Astrocyte of the cerebellum (primary cell): ENCODE measurements at regions not wholly inside any gene's neighbourhood (a gene's known extent, or its start where the extent isn't known, plus 50 kb on each side); places are given as distances from the start of the nearest gene placed in this dataset.

ENCODE experiments used
- DNase-seq: peaks from one replicate; pipeline ENCODE4 v3.0.0-alpha.2; 2011; ENCODE audit warnings: low read depth
- H3K4me3 ChIP-seq: 2 replicates; pipeline ENCODE4 v1.5.1; 2011; ENCODE audit warnings: mild to moderate bottlenecking, low read depth, low read length, moderate library complexity
- in situ Hi-C: cut with HindIII; loops from 2 replicates; pipeline ENCODE4 v1.10.0; 2017; ENCODE audit warnings: low sequenced_read_pairs
- TF ChIP-seq, protein P1 (sequence below): IDR thresholded peaks from 2 replicates; pipeline ENCODE4 v1.5.1; 2012; ENCODE audit warnings: low read length, low read depth, moderate library complexity, mild to moderate bottlenecking; ENCODE audit errors: missing control alignments

DNA sequence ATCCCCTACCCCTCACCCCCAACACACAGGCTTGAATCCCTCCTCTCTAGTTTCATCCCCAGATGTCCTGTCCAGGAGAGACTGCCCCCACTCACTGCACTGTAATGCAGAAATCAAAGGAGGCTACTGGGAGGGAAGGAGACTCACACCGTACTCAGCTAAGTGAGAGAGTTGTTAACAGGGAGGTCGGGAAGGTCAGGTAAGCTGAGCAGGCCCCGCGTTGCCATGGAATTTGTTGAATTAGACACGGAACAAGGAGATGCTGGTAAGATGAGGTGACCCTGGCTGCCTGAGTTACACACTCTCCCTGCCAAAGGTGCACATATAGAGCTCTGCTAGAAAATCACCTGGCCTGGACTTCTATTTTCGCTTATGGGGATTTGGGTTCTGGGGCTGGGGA, 197.9 kb downstream of the NXPE2 start:
- in situ Hi-C loops = no loop called here
- no peak overlapping the region for H3K4me3 ChIP-seq
- TF ChIP-seq, protein P1, sequence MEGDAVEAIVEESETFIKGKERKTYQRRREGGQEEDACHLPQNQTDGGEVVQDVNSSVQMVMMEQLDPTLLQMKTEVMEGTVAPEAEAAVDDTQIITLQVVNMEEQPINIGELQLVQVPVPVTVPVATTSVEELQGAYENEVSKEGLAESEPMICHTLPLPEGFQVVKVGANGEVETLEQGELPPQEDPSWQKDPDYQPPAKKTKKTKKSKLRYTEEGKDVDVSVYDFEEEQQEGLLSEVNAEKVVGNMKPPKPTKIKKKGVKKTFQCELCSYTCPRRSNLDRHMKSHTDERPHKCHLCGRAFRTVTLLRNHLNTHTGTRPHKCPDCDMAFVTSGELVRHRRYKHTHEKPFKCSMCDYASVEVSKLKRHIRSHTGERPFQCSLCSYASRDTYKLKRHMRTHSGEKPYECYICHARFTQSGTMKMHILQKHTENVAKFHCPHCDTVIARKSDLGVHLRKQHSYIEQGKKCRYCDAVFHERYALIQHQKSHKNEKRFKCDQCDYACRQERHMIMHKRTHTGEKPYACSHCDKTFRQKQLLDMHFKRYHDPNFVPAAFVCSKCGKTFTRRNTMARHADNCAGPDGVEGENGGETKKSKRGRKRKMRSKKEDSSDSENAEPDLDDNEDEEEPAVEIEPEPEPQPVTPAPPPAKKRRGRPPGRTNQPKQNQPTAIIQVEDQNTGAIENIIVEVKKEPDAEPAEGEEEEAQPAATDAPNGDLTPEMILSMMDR = no peak
- no peak for DNase-seq

DNA sequence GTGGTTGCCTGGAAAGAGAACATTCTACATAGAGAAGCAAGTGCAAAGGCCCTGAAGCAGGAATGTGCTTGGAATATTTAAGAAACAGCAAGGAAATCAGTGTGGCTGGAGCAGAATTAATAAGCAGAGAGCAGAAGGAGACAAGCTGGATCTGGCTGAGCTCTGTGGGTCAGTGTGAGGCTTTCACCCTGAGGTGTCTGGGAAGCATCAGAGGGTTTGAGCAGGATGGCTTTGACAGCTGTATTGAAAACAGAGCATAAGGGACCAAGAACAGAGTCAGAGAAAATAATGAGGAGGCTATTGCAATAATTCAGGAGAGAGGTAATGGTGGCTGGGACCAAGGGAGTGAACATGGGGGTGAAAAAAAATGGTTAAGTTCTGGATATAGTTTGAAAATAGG, 199.6 kb downstream of the NXPE2 start:
- TF ChIP-seq, protein P1 = no peak
- no peak for DNase-seq
- no peak overlapping the region for H3K4me3 ChIP-seq
- in situ Hi-C loops = no loop called here

DNA sequence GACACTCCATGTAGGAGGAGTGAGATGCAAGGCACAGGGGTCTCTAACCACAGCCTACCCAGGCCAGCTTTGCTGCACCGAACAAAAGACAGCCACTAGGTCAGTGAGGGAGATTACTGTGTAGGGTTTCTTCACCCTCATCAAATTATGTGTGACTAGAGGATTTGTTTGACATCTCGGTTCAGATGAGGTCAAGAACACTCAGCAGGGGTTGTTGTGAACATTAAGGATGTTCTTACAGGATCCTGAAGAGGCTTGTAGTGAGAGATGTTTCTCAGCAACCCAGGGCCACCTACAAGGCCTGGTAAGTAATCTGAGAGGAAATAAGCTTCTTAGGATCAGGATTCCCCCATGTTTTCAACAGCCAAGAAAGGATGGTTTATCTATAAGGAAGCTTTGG, 202.1 kb downstream of the NXPE2 start:
- H3K4me3 ChIP-seq = no peak overlapping the region
- TF ChIP-seq, protein P1 = no peak
- in situ Hi-C loops = no loop called here
- no peak for DNase-seq

DNA sequence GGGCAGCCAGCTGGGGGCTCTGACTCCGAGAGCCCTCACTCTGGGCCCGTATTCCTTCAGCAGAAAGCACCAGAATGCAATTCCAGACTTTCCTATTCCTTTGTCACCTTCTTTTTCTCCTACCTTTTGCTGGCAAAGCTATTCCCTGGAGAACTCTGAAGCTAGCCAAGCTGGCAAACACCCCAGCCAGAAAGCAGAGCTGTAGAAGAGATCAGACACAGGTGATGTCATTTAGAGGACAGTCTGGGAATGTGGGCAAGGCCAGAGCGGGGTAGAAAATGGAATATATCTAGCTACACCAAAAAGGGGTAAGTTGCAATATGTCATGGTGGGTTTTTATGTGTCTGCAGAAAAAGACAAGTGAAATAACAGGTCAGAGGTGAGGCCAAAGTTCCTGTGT, 205.1 kb downstream of the NXPE2 start:
- H3K4me3 ChIP-seq = no peak overlapping the region
- in situ Hi-C loops = no loop called here
- no peak for DNase-seq
- TF ChIP-seq, protein P1 = no peak

DNA sequence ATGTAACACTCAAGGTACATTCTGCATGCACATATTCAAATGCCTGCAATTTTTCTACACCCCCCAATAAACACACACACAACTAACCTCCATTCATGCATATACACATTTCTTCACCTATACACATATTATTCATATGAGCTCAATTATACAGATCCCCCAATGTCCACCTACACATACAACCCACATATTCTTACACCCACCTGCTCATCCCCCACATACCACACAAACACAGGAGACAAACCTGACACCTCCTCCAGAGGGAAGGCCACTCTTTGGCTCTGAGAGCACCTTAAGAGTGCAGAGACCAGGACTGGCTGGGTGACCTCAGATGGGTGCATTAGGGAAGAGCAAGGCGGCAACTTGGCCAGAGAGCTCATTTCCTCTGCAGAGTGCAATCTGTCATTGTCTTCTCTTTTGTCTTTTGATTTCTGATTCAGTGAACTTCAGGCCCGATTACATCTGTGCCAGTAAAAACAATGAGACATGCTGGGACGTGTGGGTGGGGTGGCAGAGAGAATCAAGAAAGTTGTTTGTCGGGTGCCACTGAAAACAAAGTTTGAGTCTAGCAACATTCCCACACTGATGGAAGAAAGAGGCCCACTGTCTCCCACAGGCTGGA, 208.4 kb downstream of the NXPE2 start:
- in situ Hi-C loops = no loop called here
- H3K4me3 ChIP-seq = no peak overlapping the region
- TF ChIP-seq, protein P1 = no peak
- DNase-seq = no peak

DNA sequence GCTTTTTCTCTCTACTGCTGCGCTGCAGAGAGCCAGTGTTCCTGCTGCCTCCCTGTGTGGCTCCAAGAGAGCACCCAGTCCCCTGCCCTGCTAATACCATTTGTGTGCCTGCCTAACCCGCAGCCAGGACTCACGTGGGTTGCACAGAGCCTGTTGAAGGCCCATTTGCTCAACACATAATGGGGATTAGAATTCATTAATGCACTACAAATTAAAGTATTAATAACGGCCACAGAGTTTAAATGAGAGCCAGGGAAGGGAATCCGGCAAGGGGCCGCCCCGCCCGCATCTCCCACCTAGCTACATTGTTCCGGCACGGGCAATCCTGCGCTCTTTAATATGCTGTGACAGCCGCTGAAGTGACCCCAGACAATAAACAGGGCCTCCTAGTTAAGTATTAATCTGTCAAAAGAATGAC, 211.3 kb downstream of the NXPE2 start:
- H3K4me3 ChIP-seq = no peak overlapping the region
- TF ChIP-seq, protein P1 = no peak
- no peak for DNase-seq
- in situ Hi-C loops = no loop called here
